Activated CD4-positive, alpha-beta T cell treated with anti-CD3 and anti-CD28 coated beads for 36 hours (primary cell): ENCODE measurements at regions not wholly inside any gene's neighbourhood (a gene's known extent, or its start where the extent isn't known, plus 50 kb on each side); places are given as distances from the start of the nearest gene placed in this dataset.

ENCODE experiments used
- ATAC-seq: fragments of 200-7000 bp; cut with Tn5 transposase; one replicate; pipeline ENCODE4 v1.10.0; 2021; ENCODE audit warnings: mild to moderate bottlenecking, moderate library complexity
- CTCF ChIA-PET: fragments of 350-600 bp; sonication (Branson Sonifier 250); formaldehyde crosslinking; loops from one replicate; lab custom pipeline; 2021; ENCODE audit warnings: antibody characterized with exemption; lab: Charles Lee
- POLR2A ChIA-PET: fragments of 350-600 bp; sonication (Branson Sonifier 250); formaldehyde crosslinking; loops from one replicate; lab custom pipeline; 2021; ENCODE audit warnings: antibody characterized with exemption, inconsistent platforms; lab: Charles Lee
- DNase-seq: peaks from one replicate; pipeline ENCODE4 v3.0.0-alpha.2; 2020
- H3K27ac Mint-ChIP-seq: one replicate; pipeline ENCODE4 v1.8.0; 2021; ENCODE audit warnings: mixed read lengths
- H3K27me3 Mint-ChIP-seq: one replicate; pipeline ENCODE4 v1.8.0; 2021; ENCODE audit warnings: mixed read lengths
- H3K36me3 Mint-ChIP-seq: one replicate; pipeline ENCODE4 v1.8.0; 2021; ENCODE audit warnings: low read depth, mixed read lengths
- H3K4me1 Mint-ChIP-seq: one replicate; pipeline ENCODE4 v1.8.0; 2021; ENCODE audit warnings: mixed read lengths
- H3K4me3 Mint-ChIP-seq: one replicate; pipeline ENCODE4 v1.8.0; 2021; ENCODE audit warnings: mild to moderate bottlenecking, moderate library complexity, mixed read lengths
- H3K9me3 Mint-ChIP-seq: one replicate; pipeline ENCODE4 v1.8.0; 2021; ENCODE audit warnings: low read depth, mixed read lengths
- intact Hi-C, 2 experiments: fragments of 100-400 bp; cut with DNase I in 1 of 2; cut with micrococcal nuclease in 1 of 2; formaldehyde crosslinking; loops; one replicate each; pipeline versions ENCODE4 v1.14.2 to v1.15.1; 2022 to 2024; cut with DNase I, micrococcal nuclease

DNA sequence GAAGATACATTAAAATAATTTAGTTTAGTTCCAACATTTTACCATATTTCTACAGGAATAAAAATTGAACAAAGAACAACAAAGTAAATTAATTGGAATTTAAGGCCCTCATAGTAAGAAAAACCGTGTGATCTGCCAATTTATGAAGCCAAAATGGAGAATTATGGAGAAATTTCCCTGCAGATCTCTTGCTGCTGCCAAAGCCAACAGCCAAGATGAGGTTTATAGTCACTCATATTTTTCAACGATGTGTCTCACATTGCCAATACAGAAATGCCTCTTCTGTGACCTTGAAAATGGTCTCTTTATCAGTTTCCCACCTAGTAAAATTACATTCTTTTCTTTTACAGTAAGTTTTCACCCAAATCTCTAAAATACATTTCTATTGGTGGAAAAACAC, 317.2 kb upstream of the FIGN start:
- H3K27me3 Mint-ChIP-seq, result no peaks in the 10 kb centered on the region

DNA sequence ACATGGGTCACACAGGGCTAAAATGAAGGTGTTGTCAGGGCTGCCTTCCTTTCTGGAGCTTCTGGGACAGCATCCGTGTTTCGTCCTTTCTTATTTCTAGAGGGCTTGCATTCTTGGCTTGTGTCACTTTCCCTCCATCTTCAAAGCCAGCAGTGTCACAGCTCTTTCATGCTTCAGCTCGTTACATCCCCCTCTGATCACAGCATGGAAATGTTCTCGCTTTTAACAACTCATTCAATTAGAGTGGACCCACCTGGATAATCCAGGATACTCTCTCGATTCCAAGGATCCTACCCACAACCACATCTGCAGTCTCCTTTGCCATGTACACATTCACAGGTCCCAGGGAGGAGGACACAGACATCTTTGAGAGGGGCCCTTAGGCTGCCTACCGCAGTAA, 316.2 kb upstream of the FIGN start:
- intact Hi-C loops, result no loop called here
- POLR2A ChIA-PET, result no interaction called here
- Mint-ChIP-seq H3K9me3 (no peaks in the 10 kb centered on the region), H3K4me3 (no peak overlapping the region), H3K27ac (no peak overlapping the region), H3K4me1 (no peaks in the 10 kb centered on the region), H3K36me3 (no peaks in the 10 kb centered on the region), H3K27me3 (no peaks in the 10 kb centered on the region)
- DNase-seq (no peak), ATAC-seq (no peak)
- CTCF ChIA-PET, result no interaction called here

More for the DNA sequence above, 317.2 kb upstream of the FIGN start:
- no peak overlapping the region for H3K4me3 Mint-ChIP-seq
- ChIA-PET POLR2A (no interaction called here), CTCF (no interaction called here)
- DNase-seq, result no peak
- intact Hi-C loops, result no loop called here
- H3K36me3 Mint-ChIP-seq, result no peaks in the 10 kb centered on the region
- H3K27ac Mint-ChIP-seq, result no peak overlapping the region
- no peaks in the 10 kb centered on the region for H3K9me3 Mint-ChIP-seq
- no peak for ATAC-seq
- H3K4me1 Mint-ChIP-seq, result no peaks in the 10 kb centered on the region

DNA sequence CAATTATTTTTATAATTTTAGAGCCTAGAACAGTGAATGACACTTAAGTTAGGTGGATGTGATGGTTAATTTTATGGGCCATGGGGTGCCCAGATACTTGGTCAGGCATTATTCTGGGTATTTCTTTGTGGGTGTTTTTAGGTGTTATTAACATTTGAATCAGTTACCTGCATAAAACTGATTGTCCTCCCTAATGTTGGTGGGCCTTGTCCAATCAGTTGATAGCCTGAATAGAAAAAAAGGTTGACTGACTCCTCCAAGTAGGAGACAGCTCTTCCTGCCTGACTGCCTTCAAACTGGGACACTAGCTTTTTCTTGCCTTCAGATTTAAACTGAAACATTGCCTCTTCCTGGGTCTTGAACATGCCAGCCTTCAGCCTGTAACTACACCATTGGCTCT, 312.9 kb upstream of the FIGN start:
- intact Hi-C loops, result no loop called here

DNA sequence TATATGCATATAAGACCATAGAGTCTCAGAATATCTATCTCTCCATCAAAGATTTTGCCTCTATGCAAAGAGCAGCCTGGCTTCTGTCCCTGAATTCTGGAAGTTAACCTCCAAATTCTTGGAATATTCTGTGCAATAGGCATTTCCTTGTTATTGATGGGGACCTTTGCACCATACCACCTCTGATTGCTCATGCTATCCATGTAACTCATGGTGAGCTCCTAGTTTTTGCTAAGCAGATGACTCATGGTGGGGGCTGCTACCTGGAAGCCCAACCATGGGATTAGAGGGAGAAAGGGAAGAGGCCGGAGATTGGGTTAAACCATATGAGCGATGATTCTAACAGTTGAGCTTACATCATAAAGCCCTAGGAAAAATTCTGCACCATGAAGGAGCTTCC, 310.2 kb upstream of the FIGN start:
- intact Hi-C loops, result no loop called here
- Mint-ChIP-seq H3K27ac (no peak overlapping the region), H3K4me3 (no peak overlapping the region), H3K4me1 (no peaks in the 10 kb centered on the region), H3K36me3 (no peaks in the 10 kb centered on the region), H3K27me3 (no peaks in the 10 kb centered on the region), H3K9me3 (no peaks in the 10 kb centered on the region)
- ATAC-seq (no peak), DNase-seq (no peak)
- ChIA-PET CTCF (no interaction called here), POLR2A (no interaction called here)

More for the DNA sequence above, 312.9 kb upstream of the FIGN start:
- H3K9me3 Mint-ChIP-seq, result no peaks in the 10 kb centered on the region
- no peaks in the 10 kb centered on the region for H3K36me3 Mint-ChIP-seq
- no peak overlapping the region for H3K4me3 Mint-ChIP-seq
- no peak for DNase-seq
- ChIA-PET POLR2A (no interaction called here), CTCF (no interaction called here)
- H3K27me3 Mint-ChIP-seq, result no peaks in the 10 kb centered on the region
- no peaks in the 10 kb centered on the region for H3K4me1 Mint-ChIP-seq
- no peak overlapping the region for H3K27ac Mint-ChIP-seq
- ATAC-seq, result no peak

DNA sequence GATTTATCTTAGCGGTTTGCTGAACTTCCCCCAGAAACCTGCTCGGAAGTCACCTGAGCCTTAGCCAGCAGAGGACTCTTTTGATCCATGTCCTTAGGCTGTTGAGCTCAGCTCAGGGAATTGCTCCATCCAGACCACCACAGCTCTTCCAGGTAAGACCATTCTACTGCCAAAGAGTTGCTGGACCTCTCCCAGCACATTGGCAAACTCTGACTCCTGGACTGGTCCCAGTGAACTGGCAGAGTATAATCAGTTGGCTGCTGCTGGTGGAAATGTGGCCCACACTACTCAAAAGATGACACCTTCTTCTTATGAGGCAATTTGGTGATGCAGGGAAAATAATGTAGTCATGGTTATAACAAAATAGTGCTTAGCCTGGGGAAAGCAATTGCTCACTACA, 308.8 kb upstream of the FIGN start:
- DNase-seq (no peak), ATAC-seq (no peak)
- ChIA-PET POLR2A (no interaction called here), CTCF (interaction anchor here (0.7 kb wide), 1 partner anchor 19 kb away, joined by 4 read pairs; no protein-coding TSS in a partner anchor)
- Mint-ChIP-seq H3K4me3 (no peak overlapping the region), H3K9me3 (peaks cover 5% of the 10 kb centered on the region), H3K4me1 (no peaks in the 10 kb centered on the region), H3K36me3 (no peaks in the 10 kb centered on the region), H3K27me3 (no peaks in the 10 kb centered on the region), H3K27ac (no peak overlapping the region)
- intact Hi-C loops, result no loop called here

DNA sequence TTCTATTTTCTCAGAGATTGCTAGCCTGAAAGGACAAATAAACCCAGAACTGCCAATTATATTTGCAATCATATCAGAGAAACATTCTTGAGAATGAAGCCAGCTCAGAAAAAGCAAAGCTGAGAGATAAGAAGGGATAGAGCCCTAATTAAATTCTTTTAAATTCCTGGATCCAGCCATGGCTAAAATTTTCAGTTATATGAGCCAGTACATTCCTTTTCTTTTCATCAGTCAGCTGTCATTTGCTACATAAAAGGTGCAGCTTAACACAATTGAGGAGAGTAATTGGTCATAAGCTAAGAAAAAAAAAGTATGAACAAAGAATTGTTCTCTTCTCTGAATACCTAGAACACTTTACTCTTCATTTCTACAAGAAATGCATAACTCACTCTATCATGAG, 303.5 kb upstream of the FIGN start:
- peaks cover 5% of the 10 kb centered on the region for H3K9me3 Mint-ChIP-seq
- H3K4me3 Mint-ChIP-seq, result no peak overlapping the region
- H3K27me3 Mint-ChIP-seq, result no peaks in the 10 kb centered on the region
- ChIA-PET POLR2A (no interaction called here), CTCF (no interaction called here)
- ATAC-seq (no peak), DNase-seq (no peak)
- no peaks in the 10 kb centered on the region for H3K4me1 Mint-ChIP-seq
- no peak overlapping the region for H3K27ac Mint-ChIP-seq
- no peaks in the 10 kb centered on the region for H3K36me3 Mint-ChIP-seq
- intact Hi-C loops, result no loop called here

DNA sequence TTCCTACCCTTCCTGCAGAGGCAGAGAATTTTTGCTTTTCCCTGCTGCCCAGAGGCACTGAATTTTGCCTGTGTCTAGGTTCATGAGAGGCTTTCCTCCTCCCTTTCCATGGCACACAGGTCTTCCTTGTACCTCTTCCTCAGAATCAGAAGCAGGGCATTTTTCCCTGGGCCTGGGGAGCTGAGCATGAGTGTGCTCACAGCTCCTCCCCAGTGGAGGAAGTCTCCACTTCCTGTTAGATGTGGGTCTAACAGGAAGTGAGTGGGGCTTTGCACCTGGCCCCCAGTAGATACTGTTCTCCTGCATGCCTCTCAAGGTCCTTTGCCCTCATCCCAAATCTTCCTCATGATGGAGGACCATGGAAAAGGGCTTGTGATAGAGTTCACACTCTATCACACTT, 297.2 kb upstream of the FIGN start:
- Mint-ChIP-seq H3K36me3 (no peaks in the 10 kb centered on the region), H3K27ac (no peak overlapping the region), H3K4me1 (no peaks in the 10 kb centered on the region), H3K27me3 (no peaks in the 10 kb centered on the region), H3K4me3 (no peak overlapping the region), H3K9me3 (no peaks in the 10 kb centered on the region)
- intact Hi-C loops, result no loop called here
- POLR2A ChIA-PET, result no interaction called here
- CTCF ChIA-PET, result no interaction called here
- no peak for DNase-seq
- ATAC-seq, result no peak

DNA sequence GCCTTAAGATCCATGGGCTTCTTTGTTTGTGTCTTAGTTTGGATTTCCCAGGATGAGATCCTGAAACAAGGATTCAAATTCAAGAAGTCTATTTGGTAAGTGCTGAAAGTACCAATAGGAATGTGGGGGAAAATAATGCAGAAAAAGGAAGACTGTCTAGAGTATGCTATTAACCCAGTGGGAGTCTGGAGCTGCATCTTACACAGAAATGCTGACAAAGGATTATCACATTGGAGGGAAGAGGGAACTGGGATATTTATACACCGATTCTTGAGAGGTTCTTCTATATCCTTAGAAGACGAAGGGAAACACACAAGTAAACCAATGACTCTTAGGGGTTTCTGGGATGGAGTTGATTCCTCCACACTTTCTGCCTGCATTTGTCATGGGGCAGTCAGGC, 294.8 kb upstream of the FIGN start:
- ChIA-PET CTCF (no interaction called here), POLR2A (no interaction called here)
- no peaks in the 10 kb centered on the region for H3K36me3 Mint-ChIP-seq
- H3K9me3 Mint-ChIP-seq, result peaks cover 3% of the 10 kb centered on the region
- ATAC-seq (no peak), DNase-seq (no peak)
- intact Hi-C loops, result no loop called here
- H3K4me1 Mint-ChIP-seq, result no peaks in the 10 kb centered on the region
- H3K27me3 Mint-ChIP-seq, result no peaks in the 10 kb centered on the region
- H3K27ac Mint-ChIP-seq, result no peak overlapping the region
- no peak overlapping the region for H3K4me3 Mint-ChIP-seq

DNA sequence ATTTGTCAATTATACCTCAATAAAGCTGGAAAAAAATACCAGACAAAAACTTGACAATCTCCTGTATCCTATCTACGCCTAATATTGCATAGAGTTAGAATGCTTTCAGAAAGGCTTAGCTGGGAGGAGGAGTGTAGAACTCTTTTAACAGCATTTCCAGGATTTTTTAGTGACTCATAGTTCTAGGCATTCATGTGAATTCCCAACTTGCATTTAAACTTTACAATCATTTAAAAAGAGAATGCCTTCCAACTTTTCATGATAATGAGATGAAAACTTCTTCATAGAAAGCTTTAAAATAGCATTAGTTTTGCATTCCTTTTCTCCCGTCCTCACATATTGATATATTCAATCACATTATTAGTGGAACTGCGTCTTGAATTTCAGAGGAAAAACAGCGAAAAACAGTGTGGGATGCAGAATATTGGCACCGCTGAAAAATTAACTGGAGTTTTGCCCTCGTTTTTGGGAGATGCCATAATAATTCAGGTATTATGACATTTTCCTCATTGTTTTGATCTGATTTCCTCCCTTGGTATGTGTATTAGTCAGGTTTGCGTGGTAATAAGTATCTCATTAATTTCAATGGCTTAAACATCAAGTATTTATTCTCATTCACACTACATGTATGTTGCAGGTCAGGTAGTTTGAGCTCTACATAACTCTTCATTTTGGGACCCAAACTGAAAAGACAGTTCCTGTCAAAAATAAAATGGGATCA, 293.2 kb upstream of the FIGN start:
- Mint-ChIP-seq H3K27me3 (no peaks in the 10 kb centered on the region), H3K9me3 (peaks cover 4% of the 10 kb centered on the region), H3K36me3 (no peaks in the 10 kb centered on the region), H3K27ac (no peak overlapping the region), H3K4me1 (no peaks in the 10 kb centered on the region), H3K4me3 (no peak overlapping the region)
- intact Hi-C loops, result no loop called here
- ATAC-seq (no peak), DNase-seq (no peak)
- POLR2A ChIA-PET, result no interaction called here
- CTCF ChIA-PET, result no interaction called here

DNA sequence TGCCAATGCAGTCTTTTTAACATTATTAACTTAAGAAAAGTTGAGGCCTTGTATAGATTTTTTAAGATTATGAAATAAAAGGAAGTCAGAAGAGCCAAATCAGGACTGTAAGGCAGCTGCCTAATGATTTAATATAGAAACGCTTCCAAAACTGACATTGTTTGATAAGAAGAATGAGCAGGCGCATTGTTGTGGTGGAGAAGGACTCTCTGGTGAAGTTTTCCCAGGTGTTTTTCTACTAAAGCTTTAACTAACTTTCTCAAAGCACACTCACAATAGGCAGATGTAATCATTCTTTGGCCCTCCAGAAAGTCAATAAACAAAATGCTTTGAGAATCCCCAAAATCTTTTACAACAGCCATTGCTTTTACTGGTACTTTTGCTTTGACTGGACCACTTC, 288.6 kb upstream of the FIGN start:
- Mint-ChIP-seq H3K27me3 (no peaks in the 10 kb centered on the region), H3K27ac (no peak overlapping the region), H3K9me3 (peaks cover 7% of the 10 kb centered on the region), H3K36me3 (no peaks in the 10 kb centered on the region), H3K4me3 (no peak overlapping the region), H3K4me1 (no peaks in the 10 kb centered on the region)
- ATAC-seq (no peak), DNase-seq (no peak)
- CTCF ChIA-PET, result no interaction called here
- intact Hi-C loops, result no loop called here
- POLR2A ChIA-PET, result no interaction called here

DNA sequence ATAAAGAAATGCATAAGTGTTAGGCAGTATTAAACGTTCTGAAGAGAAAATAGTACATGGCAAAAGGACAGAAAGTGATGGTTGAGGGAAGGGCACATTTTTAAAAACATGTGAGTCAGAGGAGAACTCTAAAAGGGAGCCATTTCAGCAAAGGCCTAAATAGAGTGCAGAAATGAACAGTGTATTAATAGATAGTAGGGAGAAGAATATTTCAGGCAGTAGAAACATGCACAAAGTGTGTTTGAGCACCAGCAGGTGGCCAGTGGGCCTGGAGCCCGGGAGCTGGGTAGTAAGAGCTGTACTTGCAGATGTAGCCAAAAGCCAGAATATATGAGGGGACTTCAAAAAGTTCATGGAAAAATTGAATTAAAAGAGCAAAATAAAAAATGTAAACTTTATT, 288.1 kb upstream of the FIGN start:
- ChIA-PET CTCF (no interaction called here), POLR2A (no interaction called here)
- H3K4me1 Mint-ChIP-seq, result no peaks in the 10 kb centered on the region
- no peak overlapping the region for H3K27ac Mint-ChIP-seq
- H3K9me3 Mint-ChIP-seq, result peaks cover 7% of the 10 kb centered on the region
- H3K4me3 Mint-ChIP-seq, result no peak overlapping the region
- no peaks in the 10 kb centered on the region for H3K36me3 Mint-ChIP-seq
- H3K27me3 Mint-ChIP-seq, result no peaks in the 10 kb centered on the region
- ATAC-seq, result no peak
- no peak for DNase-seq
- intact Hi-C loops, result no loop called here

DNA sequence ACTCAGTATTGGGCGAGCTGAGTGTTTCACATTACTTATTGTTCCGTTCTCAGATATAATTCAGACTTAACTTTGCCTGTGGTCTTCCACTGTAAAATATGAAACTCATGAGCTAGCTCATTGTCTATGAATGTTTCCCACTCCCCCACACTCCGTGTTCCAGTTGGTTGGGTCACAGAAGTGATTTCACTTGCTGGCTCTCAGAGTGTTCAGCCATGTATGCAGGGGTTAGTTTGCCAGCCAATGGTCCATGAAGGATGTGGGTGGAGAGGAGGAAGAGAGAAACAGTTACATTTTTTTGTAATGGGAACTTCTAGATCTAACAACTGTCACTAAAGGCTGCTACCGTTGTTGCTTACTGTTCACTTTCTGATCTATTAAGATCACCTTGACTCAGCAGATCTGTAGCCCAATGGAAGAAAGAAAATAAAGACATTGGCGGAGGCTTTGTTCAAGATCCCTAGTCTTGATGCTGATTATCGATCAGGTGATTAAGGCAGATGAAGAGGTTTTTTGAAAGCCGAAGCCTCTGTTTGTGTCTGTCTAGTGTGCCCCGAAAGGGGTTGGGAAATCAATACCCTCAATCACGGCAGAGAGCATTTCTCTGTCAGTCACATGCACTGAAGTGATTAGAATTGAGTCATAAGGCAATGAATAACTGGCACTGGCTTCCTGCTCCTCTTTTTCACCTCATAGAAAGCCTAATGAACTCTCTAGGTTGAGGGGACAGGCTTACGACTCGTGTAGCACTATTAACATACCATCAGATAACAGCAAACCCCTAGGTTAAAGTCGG, 279.7 kb upstream of the FIGN start:
- H3K9me3 Mint-ChIP-seq, result peaks cover 1% of the 10 kb centered on the region
- CTCF ChIA-PET, result interaction anchor here (1.4 kb wide), 1 partner anchor 12 kb away, joined by 3 read pairs; no protein-coding TSS in a partner anchor
- POLR2A ChIA-PET, result no interaction called here
- DNase-seq (no peak), ATAC-seq (no peak)
- H3K4me3 Mint-ChIP-seq, result no peak overlapping the region
- H3K27me3 Mint-ChIP-seq, result no peaks in the 10 kb centered on the region
- no peaks in the 10 kb centered on the region for H3K36me3 Mint-ChIP-seq
- H3K27ac Mint-ChIP-seq, result no peak overlapping the region
- intact Hi-C loops, result no loop called here
- H3K4me1 Mint-ChIP-seq, result no peaks in the 10 kb centered on the region
